Endothelial cell of umbilical vein (primary cell): ENCODE measurements at regions not wholly inside any gene's neighbourhood (a gene's known extent, or its start where the extent isn't known, plus 50 kb on each side); places are given as distances from the start of the nearest gene placed in this dataset.
"Not testable (repeated sequence)": the region's sequence is repeated elsewhere in the genome, so short reads cannot be mapped to it uniquely, and the experiment has no call there.

Experiments used
- BruUV-seq: library from RNA; stranded (reverse); fragments of 400-500 nt; replicated peaks from 2 replicates; lab custom pipeline; 2021; lab: Mats Ljungman, UMichigan
- CTCF ChIA-PET: fragments of 300-600, 350-600 bp; sonication (Branson Sonifier 250); formaldehyde crosslinking; loops from one replicate; lab custom pipeline; 2021; ENCODE audit warnings: antibody characterized with exemption, inconsistent platforms; lab: Charles Lee
- POLR2A ChIA-PET: fragments of 300-600, 350-600 bp; sonication (Branson Sonifier 250); formaldehyde crosslinking; loops from one replicate; lab custom pipeline; 2021; ENCODE audit warnings: antibody characterized with exemption, inconsistent platforms; lab: Charles Lee
- DNase-seq: peaks from one replicate; pipeline ENCODE4 v3.0.0-alpha.2; 2011; ENCODE audit warnings: low read depth, low spot score
- FAIRE-seq: peaks from 2 replicates; lab custom pipeline; 2011; peaks lifted over from hg19 to GRCh38; lab: Jason Lieb, UNC
- H2AFZ ChIP-seq: 2 replicates; pipeline ENCODE4 v1.6.0; 2012; ENCODE audit warnings: low read depth, low read length, control low read depth, inconsistent platforms
- H3K27ac ChIP-seq: 2 replicates; pipeline ENCODE4 v1.5.1; 2011; ENCODE audit warnings: low read depth, mild to moderate bottlenecking, control low read depth, low read length, moderate library complexity; ENCODE audit not compliant: insufficient read depth
- H3K27me3 ChIP-seq, 2 experiments: 2 replicates each; pipeline versions ENCODE4 v1.6.0 to v1.6.1; 2011; ENCODE audit warnings: low read length in 2 of 2, mixed read lengths in 1 of 2; ENCODE audit not compliant: control insufficient read depth in 2 of 2, insufficient read depth in 2 of 2
- H3K36me3 ChIP-seq, 2 experiments: 2 replicates in 1 of 2; 3 replicates in 1 of 2; pipeline ENCODE4 v1.5.1; 2011; ENCODE audit warnings: low read length in 2 of 2, mild to moderate bottlenecking in 1 of 2, moderate library complexity in 1 of 2; ENCODE audit not compliant: control insufficient read depth in 2 of 2, insufficient read depth in 2 of 2; ENCODE audit errors: extremely low read depth in 1 of 2
- H3K4me1 ChIP-seq: 3 replicates; pipeline ENCODE4 v1.5.1; 2011; ENCODE audit warnings: mild to moderate bottlenecking, low read length; ENCODE audit not compliant: control insufficient read depth, insufficient read depth; ENCODE audit errors: extremely low read depth
- H3K4me2 ChIP-seq: 2 replicates; pipeline ENCODE4 v1.6.1; 2011; ENCODE audit warnings: low read length, control low read depth, mixed read lengths; ENCODE audit not compliant: insufficient read depth
- H3K4me3 ChIP-seq, 3 experiments: fragments of 200-600 bp in 1 of 3; sonication (generic), shearing (Covaris generic) in 1 of 3; replicated peaks in 1 of 3; 2 replicates each; pipeline ENCODE4 v1.5.1; 2011 to 2016; ENCODE audit warnings: control low read depth in 3 of 3, low read length in 3 of 3, mild to moderate bottlenecking in 2 of 3, inconsistent platforms in 1 of 3, low read depth in 1 of 3, moderate library complexity in 1 of 3; ENCODE audit not compliant: insufficient read depth in 1 of 3
- H3K79me2 ChIP-seq: 2 replicates; pipeline ENCODE4 v1.6.0; 2012; ENCODE audit warnings: low read length, inconsistent platforms; ENCODE audit not compliant: control insufficient read depth, insufficient read depth
- H3K9ac ChIP-seq: replicated peaks from 2 replicates; pipeline ENCODE3; 2011; ENCODE audit warnings: low read length, control low read depth; ENCODE audit not compliant: insufficient read depth; ENCODE audit errors: extremely low read depth
- H3K9me1 ChIP-seq: replicated peaks from 3 replicates; pipeline ENCODE4 v1.6.0; 2011; ENCODE audit warnings: mild to moderate bottlenecking, low read length; ENCODE audit not compliant: control insufficient read depth, insufficient read depth; ENCODE audit errors: extremely low read depth
- H3K9me3 ChIP-seq: replicated peaks from 2 replicates; pipeline ENCODE4 v1.5.1; 2012; ENCODE audit warnings: low read length, inconsistent platforms; ENCODE audit not compliant: control insufficient read depth, insufficient read depth
- H4K20me1 ChIP-seq: replicated peaks from 2 replicates; pipeline ENCODE3; 2011; ENCODE audit warnings: mild to moderate bottlenecking, low read length; ENCODE audit not compliant: control insufficient read depth, insufficient read depth; ENCODE audit errors: extremely low read depth
- EZH2 ChIP-seq: IDR thresholded peaks from 2 replicates; pipeline ENCODE4 v1.6.1; 2012; ENCODE audit warnings: borderline replicate concordance, low read depth, mild to moderate bottlenecking, moderate library complexity, low read length, inconsistent platforms; ENCODE audit not compliant: severe bottlenecking
- GATA2 ChIP-seq: IDR thresholded peaks from 2 replicates; pipeline ENCODE4 v1.7.0; 2011; ENCODE audit warnings: low read depth, mild to moderate bottlenecking, moderate library complexity, mixed read lengths, low read length; ENCODE audit not compliant: insufficient read length, insufficient read depth
- JUN ChIP-seq: IDR thresholded peaks from 2 replicates; pipeline ENCODE4 v1.6.1; 2011; ENCODE audit warnings: borderline replicate concordance, low read depth; ENCODE audit not compliant: insufficient read length, insufficient read depth
- MYC ChIP-seq: IDR thresholded peaks from one replicate; pipeline ENCODE4 v1.6.1; 2011; ENCODE audit warnings: mild to moderate bottlenecking, low read depth, low read length
- POLR2A ChIP-seq: IDR thresholded peaks from 2 replicates; pipeline ENCODE4 v1.6.1; 2012; ENCODE audit warnings: low read depth, mild to moderate bottlenecking, control low read depth, low read length
- POLR2AphosphoS5 ChIP-seq: IDR thresholded peaks from 2 replicates; pipeline ENCODE4 v1.6.1; 2012; ENCODE audit warnings: low read depth, mild to moderate bottlenecking, control low read depth, low read length, moderate library complexity; ENCODE audit not compliant: insufficient read depth
- dilution Hi-C: fragments of 300-500 bp; cut with MboI; formaldehyde crosslinking; loops from one replicate; pipeline ENCODE4 v1.15.0; 2019; ENCODE audit warnings: low sequenced_read_pairs; ENCODE audit not compliant: extremely low pct_ligation_motif_present
- intact Hi-C: fragments of 100-400 bp; cut with micrococcal nuclease; formaldehyde crosslinking; loops from one replicate; pipeline ENCODE4 v1.10.0; 2022
- TF ChIP-seq, protein P1 (sequence below): IDR thresholded peaks from 2 replicates; pipeline ENCODE4 v1.6.1; 2011; ENCODE audit not compliant: insufficient read depth, insufficient read length
- TF ChIP-seq, protein P2 (sequence below), 2 donors: IDR thresholded peaks; 1 replicate in 1 of 2; 2 replicates in 1 of 2; pipeline ENCODE4 v1.5.1; 2011; ENCODE audit warnings: low read length in 2 of 2, mild to moderate bottlenecking in 2 of 2, moderate library complexity in 2 of 2, control low read depth in 1 of 2, inconsistent platforms in 1 of 2, low read depth in 1 of 2; ENCODE audit not compliant: insufficient read depth in 1 of 2; ENCODE audit errors: extremely low read depth in 1 of 2

DNA sequence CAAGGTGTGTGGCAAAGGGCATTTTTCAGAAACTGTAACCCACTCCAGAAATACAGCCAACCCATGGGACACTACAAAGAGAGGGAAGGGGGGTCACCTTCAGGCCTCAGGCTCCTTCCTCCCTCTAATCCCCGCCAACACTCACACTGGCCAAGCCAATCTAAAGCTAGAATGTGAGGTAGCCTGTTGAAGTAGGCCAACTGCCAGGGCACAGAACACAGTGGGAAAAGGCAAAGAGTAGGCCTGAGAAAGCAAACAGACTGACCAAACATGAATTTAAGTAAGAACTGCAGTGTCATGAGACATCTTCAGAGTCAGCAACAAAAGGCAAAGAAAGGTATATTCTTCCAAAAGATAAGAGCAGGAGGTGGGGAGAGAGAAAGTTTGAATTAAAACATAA lies 289.0 kb downstream of the HNRNPD start:
- Histone ChIP-seq H3K79me2 (no peaks in the 10 kb centered on the region), H3K4me3 (no peak overlapping the region), H3K36me3 (no peaks in the 10 kb centered on the region), H4K20me1 (no peaks in the 10 kb centered on the region), H2AFZ (no peak overlapping the region), H3K9me3 (no peaks in the 10 kb centered on the region), H3K27me3 (no peaks in the 10 kb centered on the region), H3K27ac (no peak overlapping the region), H3K4me1 (no peaks in the 10 kb centered on the region), H3K9ac (no peak overlapping the region), H3K9me1 (no peaks in the 10 kb centered on the region), H3K4me2 (no peak overlapping the region)
- POLR2A ChIA-PET = no interaction called here
- no peak for TF ChIP-seq POLR2A
- TF ChIP-seq JUN = no peak
- no peak for TF ChIP-seq EZH2
- TF ChIP-seq, protein P1, sequence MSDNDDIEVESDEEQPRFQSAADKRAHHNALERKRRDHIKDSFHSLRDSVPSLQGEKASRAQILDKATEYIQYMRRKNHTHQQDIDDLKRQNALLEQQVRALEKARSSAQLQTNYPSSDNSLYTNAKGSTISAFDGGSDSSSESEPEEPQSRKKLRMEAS = no peak
- TF ChIP-seq POLR2AphosphoS5 = no peak
- TF ChIP-seq MYC = no peak
- TF ChIP-seq, protein P2, sequence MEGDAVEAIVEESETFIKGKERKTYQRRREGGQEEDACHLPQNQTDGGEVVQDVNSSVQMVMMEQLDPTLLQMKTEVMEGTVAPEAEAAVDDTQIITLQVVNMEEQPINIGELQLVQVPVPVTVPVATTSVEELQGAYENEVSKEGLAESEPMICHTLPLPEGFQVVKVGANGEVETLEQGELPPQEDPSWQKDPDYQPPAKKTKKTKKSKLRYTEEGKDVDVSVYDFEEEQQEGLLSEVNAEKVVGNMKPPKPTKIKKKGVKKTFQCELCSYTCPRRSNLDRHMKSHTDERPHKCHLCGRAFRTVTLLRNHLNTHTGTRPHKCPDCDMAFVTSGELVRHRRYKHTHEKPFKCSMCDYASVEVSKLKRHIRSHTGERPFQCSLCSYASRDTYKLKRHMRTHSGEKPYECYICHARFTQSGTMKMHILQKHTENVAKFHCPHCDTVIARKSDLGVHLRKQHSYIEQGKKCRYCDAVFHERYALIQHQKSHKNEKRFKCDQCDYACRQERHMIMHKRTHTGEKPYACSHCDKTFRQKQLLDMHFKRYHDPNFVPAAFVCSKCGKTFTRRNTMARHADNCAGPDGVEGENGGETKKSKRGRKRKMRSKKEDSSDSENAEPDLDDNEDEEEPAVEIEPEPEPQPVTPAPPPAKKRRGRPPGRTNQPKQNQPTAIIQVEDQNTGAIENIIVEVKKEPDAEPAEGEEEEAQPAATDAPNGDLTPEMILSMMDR (IDR thresholded peaks at IDR 0.05; ENCODE audit: extremely low read depth in 1 of 2, insufficient read depth in 1 of 2, low read depth in 1 of 2, low read length in 2 of 2) = no peak
- no peak for TF ChIP-seq GATA2
- dilution Hi-C loops = no loop called here
- CTCF ChIA-PET = no interaction called here
- BruUV-seq = no TSS peak
- no peak for FAIRE-seq
- intact Hi-C loops = no loop called here
- DNase-seq = no peak

DNA sequence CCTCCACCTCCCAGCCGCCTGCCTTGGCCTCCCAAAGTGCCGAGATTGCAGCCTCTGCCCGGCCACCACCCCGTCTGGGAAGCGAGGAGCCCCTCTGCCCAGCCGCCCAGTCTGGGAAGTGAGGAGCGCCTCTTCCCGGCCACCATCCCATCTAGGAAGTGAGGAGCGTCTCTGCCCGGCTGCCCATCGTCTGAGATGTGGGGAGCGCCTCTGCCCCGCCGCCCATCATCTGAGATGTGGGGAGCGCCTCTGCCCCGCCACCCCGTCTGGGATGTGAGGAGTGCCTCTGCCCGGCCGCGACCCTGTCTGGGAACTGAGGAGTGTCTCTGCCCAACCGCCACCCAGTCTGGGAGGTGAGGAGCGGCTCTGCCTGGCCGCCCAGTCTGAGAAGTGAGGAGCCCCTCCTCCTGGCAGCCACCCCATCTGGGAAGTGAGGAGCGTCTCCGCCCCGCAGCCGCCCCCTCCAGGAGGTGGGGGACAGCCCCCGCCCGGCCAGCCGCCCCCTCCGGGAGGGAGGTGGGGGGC lies 296.3 kb downstream of the HNRNPD start:
- CTCF ChIA-PET, H3K27me3 ChIP-seq, H3K4me1 ChIP-seq, BruUV-seq, DNase-seq, dilution Hi-C loops, H3K9ac ChIP-seq, H3K79me2 ChIP-seq, H3K9me3 ChIP-seq, intact Hi-C loops, H3K27ac ChIP-seq, POLR2A ChIA-PET, H3K4me2 ChIP-seq, H2AFZ ChIP-seq, H3K4me3 ChIP-seq, FAIRE-seq, H3K9me1 ChIP-seq, H4K20me1 ChIP-seq, H3K36me3 ChIP-seq: not testable (repeated sequence)
